ENCODE measurements at regions not wholly inside any gene's neighbourhood (a gene's known extent, or its start where the extent isn't known, plus 50 kb on each side); places are given as distances from the start of the nearest gene placed in this dataset.

DNA sequence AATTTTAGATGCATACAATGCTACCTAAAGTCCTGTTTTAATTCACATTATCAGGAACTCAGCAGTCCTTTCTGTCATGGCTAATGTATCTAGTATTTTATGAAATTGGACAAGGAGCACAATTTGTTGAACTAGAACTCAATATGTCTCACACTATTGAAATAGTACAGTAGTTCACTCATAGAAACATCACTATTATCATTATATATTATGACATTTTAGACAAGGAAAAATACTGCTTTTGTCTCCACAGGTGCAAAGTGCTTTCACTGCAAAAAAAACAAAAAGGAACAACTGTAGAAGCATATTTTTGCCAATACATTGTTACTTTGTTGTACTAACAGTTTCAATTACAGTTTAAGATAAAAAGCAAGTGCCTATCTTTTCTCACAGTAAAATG, 419.2 kb upstream of the CDH19 start:
- no peak overlapping the region for H3K27ac ChIP-seq
- TF ChIP-seq, protein P1, sequence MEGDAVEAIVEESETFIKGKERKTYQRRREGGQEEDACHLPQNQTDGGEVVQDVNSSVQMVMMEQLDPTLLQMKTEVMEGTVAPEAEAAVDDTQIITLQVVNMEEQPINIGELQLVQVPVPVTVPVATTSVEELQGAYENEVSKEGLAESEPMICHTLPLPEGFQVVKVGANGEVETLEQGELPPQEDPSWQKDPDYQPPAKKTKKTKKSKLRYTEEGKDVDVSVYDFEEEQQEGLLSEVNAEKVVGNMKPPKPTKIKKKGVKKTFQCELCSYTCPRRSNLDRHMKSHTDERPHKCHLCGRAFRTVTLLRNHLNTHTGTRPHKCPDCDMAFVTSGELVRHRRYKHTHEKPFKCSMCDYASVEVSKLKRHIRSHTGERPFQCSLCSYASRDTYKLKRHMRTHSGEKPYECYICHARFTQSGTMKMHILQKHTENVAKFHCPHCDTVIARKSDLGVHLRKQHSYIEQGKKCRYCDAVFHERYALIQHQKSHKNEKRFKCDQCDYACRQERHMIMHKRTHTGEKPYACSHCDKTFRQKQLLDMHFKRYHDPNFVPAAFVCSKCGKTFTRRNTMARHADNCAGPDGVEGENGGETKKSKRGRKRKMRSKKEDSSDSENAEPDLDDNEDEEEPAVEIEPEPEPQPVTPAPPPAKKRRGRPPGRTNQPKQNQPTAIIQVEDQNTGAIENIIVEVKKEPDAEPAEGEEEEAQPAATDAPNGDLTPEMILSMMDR (IDR thresholded peaks at IDR 0.05), result no peak
- no peaks in the 10 kb centered on the region for H3K36me3 ChIP-seq (ENCODE audit: control insufficient read depth, insufficient read depth, low read length)
- no peak overlapping the region for H3K4me2 ChIP-seq (ENCODE audit: low read length)
- no peaks in the 10 kb centered on the region for H3K79me2 ChIP-seq
- no peaks in the 10 kb centered on the region for H3K4me1 ChIP-seq
- no peak overlapping the region for H3K4me3 ChIP-seq (ENCODE audit: low read depth, low read length)
- no peak overlapping the region for H3K9ac ChIP-seq
- H2AFZ ChIP-seq, result no peak overlapping the region
- no peaks in the 10 kb centered on the region for H3K9me3 ChIP-seq (ENCODE audit: control insufficient read depth, low read length)
- no peaks in the 10 kb centered on the region for H3K27me3 ChIP-seq (ENCODE audit: control insufficient read depth, insufficient read depth, low read length)

DNA sequence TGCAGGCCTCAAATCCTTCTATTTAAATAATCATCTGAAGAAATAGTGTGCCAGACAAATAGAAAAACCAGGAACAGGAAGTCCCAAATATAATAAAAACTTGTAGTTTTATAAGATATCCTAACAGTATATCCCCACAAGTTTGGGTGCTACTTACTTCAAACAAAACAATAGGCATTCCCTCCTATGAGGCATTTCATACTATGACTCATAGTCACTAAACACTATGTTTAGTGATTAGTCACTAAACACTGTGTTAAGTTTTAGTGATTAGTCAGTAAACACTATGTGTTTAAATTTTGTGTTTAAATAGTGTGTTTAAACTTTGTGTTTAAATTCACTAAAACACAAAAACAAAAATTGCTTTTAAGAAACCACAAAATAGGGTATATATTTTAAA, 407.0 kb upstream of the CDH19 start:
- H3K36me3 ChIP-seq (ENCODE audit: control insufficient read depth, insufficient read depth, low read length), result no peaks in the 10 kb centered on the region
- TF ChIP-seq, protein P1 (IDR thresholded peaks at IDR 0.05), result no peak
- H3K27me3 ChIP-seq (ENCODE audit: control insufficient read depth, insufficient read depth, low read length), result no peaks in the 10 kb centered on the region

DNA sequence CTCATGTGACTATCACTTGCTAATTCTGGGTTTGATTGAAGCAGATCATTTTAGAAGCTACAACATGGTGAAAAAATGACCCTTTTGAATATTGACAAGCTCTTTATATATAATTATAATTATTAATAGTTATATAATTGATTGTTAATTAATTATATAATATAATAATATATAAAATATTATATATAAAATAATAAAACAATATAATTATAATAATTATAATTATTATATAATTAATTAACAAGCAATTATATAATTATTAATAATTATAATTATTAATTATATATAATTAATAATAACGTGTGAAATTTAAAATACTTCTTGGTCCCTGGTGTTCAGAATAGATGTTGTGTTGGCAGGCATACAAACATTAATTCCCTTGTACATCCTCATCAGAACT, 404.1 kb upstream of the CDH19 start:
- H2AFZ ChIP-seq, result no peak overlapping the region
- no peak overlapping the region for H3K9ac ChIP-seq
- H3K4me2 ChIP-seq (ENCODE audit: low read length), result no peak overlapping the region
- H3K79me2 ChIP-seq, result no peaks in the 10 kb centered on the region
- H3K4me1 ChIP-seq, result no peaks in the 10 kb centered on the region
- TF ChIP-seq, protein P1 (IDR thresholded peaks at IDR 0.05), result no peak
- no peak overlapping the region for H3K4me3 ChIP-seq (ENCODE audit: low read depth, low read length)
- no peaks in the 10 kb centered on the region for H3K27me3 ChIP-seq (ENCODE audit: control insufficient read depth, insufficient read depth, low read length)
- H3K9me3 ChIP-seq (ENCODE audit: control insufficient read depth, low read length), result no peaks in the 10 kb centered on the region
- no peaks in the 10 kb centered on the region for H3K36me3 ChIP-seq (ENCODE audit: control insufficient read depth, insufficient read depth, low read length)
- no peak overlapping the region for H3K27ac ChIP-seq

More for the DNA sequence above, 407.0 kb upstream of the CDH19 start:
- Histone ChIP-seq H3K27ac (no peak overlapping the region), H3K9me3 (ENCODE audit: control insufficient read depth, low read length) (no peaks in the 10 kb centered on the region), H3K79me2 (no peaks in the 10 kb centered on the region), H3K4me1 (no peaks in the 10 kb centered on the region), H3K4me3 (ENCODE audit: low read depth, low read length) (no peak overlapping the region), H3K9ac (no peak overlapping the region), H3K4me2 (ENCODE audit: low read length) (no peak overlapping the region), H2AFZ (no peak overlapping the region)

DNA sequence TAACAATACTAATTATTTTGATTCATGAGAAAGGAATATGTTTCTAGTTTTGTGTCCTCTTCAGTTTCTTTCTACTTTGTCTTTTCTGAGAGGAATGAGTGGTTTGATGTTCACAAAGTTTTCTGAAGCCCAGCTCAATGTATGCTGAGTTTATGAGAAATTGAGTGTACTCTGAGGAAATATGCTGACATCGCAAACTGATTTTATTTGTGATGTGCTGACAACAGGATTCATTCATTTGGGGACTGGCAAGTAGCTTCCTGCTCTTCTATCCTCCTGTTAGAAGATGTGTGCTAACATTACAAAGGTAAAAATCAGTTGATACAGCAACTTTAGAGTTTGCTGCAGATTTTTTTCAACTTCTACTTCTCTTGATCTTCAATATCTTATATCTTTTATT, 403.2 kb upstream of the CDH19 start:
- no peaks in the 10 kb centered on the region for H3K27me3 ChIP-seq (ENCODE audit: control insufficient read depth, insufficient read depth, low read length)
- H3K36me3 ChIP-seq (ENCODE audit: control insufficient read depth, insufficient read depth, low read length), result no peaks in the 10 kb centered on the region
- no peaks in the 10 kb centered on the region for H3K9me3 ChIP-seq (ENCODE audit: control insufficient read depth, low read length)
- H2AFZ ChIP-seq, result no peak overlapping the region
- H3K4me3 ChIP-seq (ENCODE audit: low read depth, low read length), result no peak overlapping the region
- no peak overlapping the region for H3K9ac ChIP-seq
- H3K79me2 ChIP-seq, result no peaks in the 10 kb centered on the region
- TF ChIP-seq, protein P1 (IDR thresholded peaks at IDR 0.05), result no peak
- H3K4me1 ChIP-seq, result no peaks in the 10 kb centered on the region
- H3K4me2 ChIP-seq (ENCODE audit: low read length), result no peak overlapping the region
- no peak overlapping the region for H3K27ac ChIP-seq

DNA sequence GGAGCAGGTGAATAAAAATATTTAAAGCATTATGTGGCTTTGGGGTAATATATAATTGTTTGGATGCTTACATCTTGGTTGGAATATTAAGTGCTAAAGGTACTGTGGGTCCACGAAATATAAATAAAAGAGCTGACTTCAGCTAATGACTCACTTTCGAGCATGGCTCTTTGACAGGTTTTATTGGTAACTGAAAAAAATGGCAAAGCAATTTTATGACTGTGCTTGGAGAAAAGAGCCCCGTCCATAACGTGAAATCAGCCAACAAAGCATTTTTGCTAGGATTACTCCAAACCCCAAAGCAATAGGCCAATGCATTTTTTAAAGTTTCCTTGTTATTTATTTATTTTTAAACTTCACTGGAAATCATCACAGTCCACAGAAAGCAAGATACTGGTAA, 397.2 kb upstream of the CDH19 start:
- Histone ChIP-seq H3K9me3 (ENCODE audit: control insufficient read depth, low read length) (no peaks in the 10 kb centered on the region), H3K27me3 (ENCODE audit: control insufficient read depth, insufficient read depth, low read length) (no peaks in the 10 kb centered on the region), H3K79me2 (no peaks in the 10 kb centered on the region), H3K27ac (no peak overlapping the region), H3K4me1 (no peaks in the 10 kb centered on the region), H3K4me3 (ENCODE audit: low read depth, low read length) (no peak overlapping the region), H3K36me3 (ENCODE audit: control insufficient read depth, insufficient read depth, low read length) (no peaks in the 10 kb centered on the region), H2AFZ (no peak overlapping the region), H3K4me2 (ENCODE audit: low read length) (no peak overlapping the region), H3K9ac (no peak overlapping the region)
- TF ChIP-seq, protein P1 (IDR thresholded peaks at IDR 0.05), result no peak
